NT2/D1 (cell line): ENCODE measurements at regions not wholly inside any gene's neighbourhood (a gene's known extent, or its start where the extent isn't known, plus 50 kb on each side); places are given as distances from the start of the nearest gene placed in this dataset.

Experiments
- SUZ12 ChIP-seq: IDR thresholded peaks from 2 replicates; pipeline ENCODE4 v1.6.1; 2011; ENCODE audit not compliant: insufficient read length, insufficient read depth; ENCODE audit errors: extremely low read depth
- YY1 ChIP-seq: IDR thresholded peaks from 2 replicates; pipeline ENCODE4 v1.6.1; 2011; ENCODE audit not compliant: insufficient read length, insufficient read depth

DNA sequence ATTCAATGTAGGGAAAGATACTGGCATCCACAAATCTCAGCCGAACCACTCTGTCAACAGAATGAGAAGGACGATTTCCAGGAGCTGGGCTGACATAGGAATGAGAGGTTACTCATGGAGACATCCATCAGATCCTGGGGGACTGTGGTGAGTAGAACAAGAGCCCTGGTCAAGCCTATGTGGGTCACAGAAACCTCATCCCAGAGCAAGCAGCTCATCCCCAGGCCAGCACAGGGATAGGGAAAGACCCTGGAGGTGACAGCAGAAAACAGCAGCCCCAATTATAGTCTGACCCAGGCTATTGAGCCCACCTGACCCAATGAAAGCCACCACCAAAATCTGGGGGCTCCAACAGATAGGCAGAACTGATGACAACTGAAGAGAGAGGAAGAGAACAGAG is 128.0 kb upstream of the SERPIND1 start:
- TF ChIP-seq YY1 (no peak), SUZ12 (no peak)
